Liver (tissue), 3 donors: ENCODE measurements at regions not wholly inside any gene's neighbourhood (a gene's known extent, or its start where the extent isn't known, plus 50 kb on each side); places are given as distances from the start of the nearest gene placed in this dataset.

Experiments
- FOXA2 ChIP-seq: IDR thresholded peaks from 2 replicates; pipeline ENCODE4 v1.6.1; 2016; ENCODE audit warnings: antibody characterized with exemption
- GABPA ChIP-seq, 2 donors: IDR thresholded peaks in 1 of 2; conservative IDR thresholded peaks in 1 of 2; 2 replicates each; pipeline ENCODE4 v1.6.1; 2016; ENCODE audit warnings: antibody characterized with exemption in 2 of 2, mild to moderate bottlenecking in 1 of 2, moderate library complexity in 1 of 2
- JUND ChIP-seq, 2 donors: IDR thresholded peaks; 2 replicates each; pipeline ENCODE4 v1.6.1; 2016; ENCODE audit warnings: antibody characterized with exemption in 2 of 2
- RAD21 ChIP-seq, 2 donors: IDR thresholded peaks; 2 replicates each; pipeline ENCODE4 v1.6.1; 2016; ENCODE audit warnings: antibody characterized with exemption in 2 of 2, mild to moderate bottlenecking in 2 of 2
- RXRA ChIP-seq, 2 donors: IDR thresholded peaks; 2 replicates each; pipeline ENCODE4 v1.6.1; 2017 to 2018; ENCODE audit warnings: antibody characterized with exemption in 2 of 2, mild to moderate bottlenecking in 1 of 2
- SP1 ChIP-seq: IDR thresholded peaks from 2 replicates; pipeline ENCODE4 v1.6.1; 2018; ENCODE audit warnings: antibody characterized with exemption, mild to moderate bottlenecking
- TAF1 ChIP-seq: conservative IDR thresholded peaks from 2 replicates; pipeline ENCODE4 v1.6.1; 2016; ENCODE audit warnings: antibody characterized with exemption, mild to moderate bottlenecking
- YY1 ChIP-seq: IDR thresholded peaks from 2 replicates; pipeline ENCODE4 v1.6.1; 2016; ENCODE audit warnings: antibody characterized with exemption, mild to moderate bottlenecking
- TF ChIP-seq, protein P1 (sequence below): fragments of 150-350 bp; IDR thresholded peaks from 2 replicates; pipeline ENCODE4 v1.5.1; 2017; ENCODE audit warnings: improper control_type of control experiment, low read depth, low read length; ENCODE audit not compliant: missing input control
- TF ChIP-seq, protein P2 (sequence below): IDR thresholded peaks from 2 replicates; pipeline ENCODE4 v1.6.1; 2016; ENCODE audit warnings: antibody characterized with exemption
- donor health status: healthy.
- donor health status: healthy.

DNA sequence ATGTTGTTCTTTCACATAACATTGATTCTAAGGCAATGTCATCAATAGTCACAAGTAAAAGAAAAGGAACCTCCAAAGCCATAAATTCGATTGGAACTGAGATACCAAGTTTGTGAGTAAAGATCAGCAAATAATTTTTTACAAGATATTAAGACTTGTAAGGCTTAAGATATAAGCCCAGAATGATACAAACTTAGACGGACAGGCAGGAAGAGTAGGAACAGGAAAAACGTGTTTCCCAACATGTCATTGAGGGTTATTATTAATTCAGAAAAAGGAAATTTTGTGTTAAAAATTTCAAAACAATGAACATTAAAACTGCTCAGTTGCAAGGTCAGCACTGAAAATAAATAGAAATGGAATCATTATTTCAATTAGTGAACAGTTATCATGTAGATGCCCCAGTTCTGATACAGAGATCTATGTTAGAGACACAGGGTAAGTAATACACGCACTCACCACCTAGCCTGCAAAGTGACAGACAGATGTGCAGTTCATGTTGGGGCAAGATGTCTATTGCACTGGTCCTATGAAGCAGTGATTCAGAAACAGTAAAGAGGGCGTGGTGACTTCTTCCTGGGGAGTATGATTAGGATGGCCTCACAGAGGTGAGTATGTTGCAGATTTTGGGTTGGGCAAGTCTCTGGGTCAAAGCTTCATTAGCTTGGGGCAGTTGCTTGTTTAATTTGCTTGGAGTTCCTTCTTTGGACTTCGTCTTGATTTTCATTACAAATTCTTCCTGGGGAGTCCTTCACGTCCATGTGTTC is 284.4 kb downstream of the SETD4 start:
- TF ChIP-seq RAD21 (IDR thresholded peaks at IDR 0.05) (no peak), SP1 (no peak), TAF1 (no peak), YY1 (no peak), RXRA (IDR thresholded peaks at IDR 0.05) (no peak), FOXA2 (no peak), GABPA (IDR thresholded peaks at IDR 0.05 in 1 of 2, conservative IDR thresholded peaks at IDR 0.05 in 1 of 2) (no peak), JUND (IDR thresholded peaks at IDR 0.05) (no peak)
- TF ChIP-seq, protein P1, sequence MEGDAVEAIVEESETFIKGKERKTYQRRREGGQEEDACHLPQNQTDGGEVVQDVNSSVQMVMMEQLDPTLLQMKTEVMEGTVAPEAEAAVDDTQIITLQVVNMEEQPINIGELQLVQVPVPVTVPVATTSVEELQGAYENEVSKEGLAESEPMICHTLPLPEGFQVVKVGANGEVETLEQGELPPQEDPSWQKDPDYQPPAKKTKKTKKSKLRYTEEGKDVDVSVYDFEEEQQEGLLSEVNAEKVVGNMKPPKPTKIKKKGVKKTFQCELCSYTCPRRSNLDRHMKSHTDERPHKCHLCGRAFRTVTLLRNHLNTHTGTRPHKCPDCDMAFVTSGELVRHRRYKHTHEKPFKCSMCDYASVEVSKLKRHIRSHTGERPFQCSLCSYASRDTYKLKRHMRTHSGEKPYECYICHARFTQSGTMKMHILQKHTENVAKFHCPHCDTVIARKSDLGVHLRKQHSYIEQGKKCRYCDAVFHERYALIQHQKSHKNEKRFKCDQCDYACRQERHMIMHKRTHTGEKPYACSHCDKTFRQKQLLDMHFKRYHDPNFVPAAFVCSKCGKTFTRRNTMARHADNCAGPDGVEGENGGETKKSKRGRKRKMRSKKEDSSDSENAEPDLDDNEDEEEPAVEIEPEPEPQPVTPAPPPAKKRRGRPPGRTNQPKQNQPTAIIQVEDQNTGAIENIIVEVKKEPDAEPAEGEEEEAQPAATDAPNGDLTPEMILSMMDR = no peak
- TF ChIP-seq, protein P2, sequence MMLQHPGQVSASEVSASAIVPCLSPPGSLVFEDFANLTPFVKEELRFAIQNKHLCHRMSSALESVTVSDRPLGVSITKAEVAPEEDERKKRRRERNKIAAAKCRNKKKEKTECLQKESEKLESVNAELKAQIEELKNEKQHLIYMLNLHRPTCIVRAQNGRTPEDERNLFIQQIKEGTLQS = no peak
